GM18873 (cell line): ENCODE measurements at regions not wholly inside any gene's neighbourhood (a gene's known extent, or its start where the extent isn't known, plus 50 kb on each side); places are given as distances from the start of the nearest gene placed in this dataset.

Experiments
- ATAC-seq: cut with Tn5 transposase; IDR thresholded peaks from one replicate; pipeline ENCODE4 v1.9.1; 2021; ENCODE audit warnings: mild to moderate bottlenecking, moderate library complexity, moderate number of reproducible peaks; ENCODE audit not compliant: unreplicated experiment, low FRiP score

DNA sequence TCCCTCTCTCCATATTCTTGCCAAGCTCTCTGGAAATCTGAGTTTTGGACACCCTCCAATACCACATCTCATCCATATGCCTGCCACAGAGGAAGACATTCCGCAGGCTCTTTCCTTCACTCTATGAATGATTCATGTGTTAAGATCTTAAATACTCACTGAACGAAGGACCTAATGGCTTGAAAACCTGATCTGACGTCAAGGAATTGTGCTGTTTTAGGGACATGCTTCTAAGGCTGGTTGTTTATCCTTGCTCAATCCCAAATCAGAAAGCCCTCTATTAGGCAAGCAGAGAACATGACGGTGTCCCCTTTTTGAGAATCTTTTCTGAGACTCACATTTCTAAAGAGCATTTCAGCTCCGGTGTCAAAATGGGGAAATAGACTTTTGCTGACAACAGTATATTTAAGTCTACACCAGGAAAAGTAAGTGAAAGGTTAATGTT lies 83.7 kb upstream of the GALNT5 start:
- no peak for ATAC-seq

DNA sequence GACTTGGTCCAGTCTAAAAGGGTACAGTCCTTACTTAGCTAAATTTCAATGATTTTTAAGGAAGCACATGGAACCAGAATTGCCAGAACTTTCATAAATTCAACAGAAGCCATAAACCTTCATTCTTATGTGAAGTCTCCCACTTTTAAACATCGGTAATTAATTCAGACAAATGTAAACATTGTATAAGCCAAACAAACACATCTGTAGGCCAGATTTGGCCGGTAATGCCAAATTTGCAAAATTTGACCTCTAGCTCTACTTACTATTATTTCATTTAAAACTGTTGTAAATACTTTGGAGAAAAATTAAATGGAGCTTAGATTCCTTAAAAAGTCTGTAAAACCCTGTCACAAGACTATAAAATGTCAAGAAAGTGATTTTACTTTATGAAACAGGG lies 83.2 kb upstream of the GALNT5 start:
- ATAC-seq: no peak

DNA sequence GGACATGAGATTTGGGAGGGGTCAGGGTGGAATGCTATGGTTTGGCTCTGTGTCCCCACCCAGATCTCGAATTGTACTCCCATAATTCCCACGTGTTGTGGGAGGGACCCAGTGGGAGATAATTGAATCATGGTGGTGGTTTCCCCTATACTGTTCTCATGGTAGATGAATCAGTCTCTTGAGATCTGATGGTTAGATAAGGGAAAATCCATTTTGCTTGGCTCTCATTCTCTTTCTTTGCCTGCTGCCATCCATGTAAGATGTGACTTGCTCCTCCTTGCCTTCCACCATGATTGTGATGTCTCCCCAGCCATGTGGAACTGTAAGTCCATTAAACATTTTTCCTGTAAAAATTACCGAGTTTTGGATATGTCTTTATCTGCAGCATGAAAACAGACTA lies 80.9 kb upstream of the GALNT5 start:
- ATAC-seq: no peak

DNA sequence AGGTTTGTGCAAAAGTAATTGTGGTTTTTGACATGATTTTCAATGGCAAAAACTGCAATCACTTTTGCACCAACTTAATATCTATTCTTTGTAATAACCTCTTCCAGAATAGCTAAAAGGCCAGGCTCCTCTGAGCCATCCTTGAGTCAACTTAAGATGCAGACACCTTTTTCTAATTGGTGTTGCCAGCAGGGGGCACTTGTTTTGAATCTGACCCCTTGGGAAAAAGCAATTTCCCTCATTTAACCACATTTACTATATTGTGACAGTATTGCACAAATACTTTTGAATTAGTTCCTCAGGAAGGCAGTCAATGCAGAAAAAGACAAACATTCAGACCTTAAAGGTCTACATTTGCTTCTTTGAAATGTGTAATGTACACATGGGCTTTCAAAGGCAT lies 78.6 kb upstream of the GALNT5 start:
- ATAC-seq: no peak

DNA sequence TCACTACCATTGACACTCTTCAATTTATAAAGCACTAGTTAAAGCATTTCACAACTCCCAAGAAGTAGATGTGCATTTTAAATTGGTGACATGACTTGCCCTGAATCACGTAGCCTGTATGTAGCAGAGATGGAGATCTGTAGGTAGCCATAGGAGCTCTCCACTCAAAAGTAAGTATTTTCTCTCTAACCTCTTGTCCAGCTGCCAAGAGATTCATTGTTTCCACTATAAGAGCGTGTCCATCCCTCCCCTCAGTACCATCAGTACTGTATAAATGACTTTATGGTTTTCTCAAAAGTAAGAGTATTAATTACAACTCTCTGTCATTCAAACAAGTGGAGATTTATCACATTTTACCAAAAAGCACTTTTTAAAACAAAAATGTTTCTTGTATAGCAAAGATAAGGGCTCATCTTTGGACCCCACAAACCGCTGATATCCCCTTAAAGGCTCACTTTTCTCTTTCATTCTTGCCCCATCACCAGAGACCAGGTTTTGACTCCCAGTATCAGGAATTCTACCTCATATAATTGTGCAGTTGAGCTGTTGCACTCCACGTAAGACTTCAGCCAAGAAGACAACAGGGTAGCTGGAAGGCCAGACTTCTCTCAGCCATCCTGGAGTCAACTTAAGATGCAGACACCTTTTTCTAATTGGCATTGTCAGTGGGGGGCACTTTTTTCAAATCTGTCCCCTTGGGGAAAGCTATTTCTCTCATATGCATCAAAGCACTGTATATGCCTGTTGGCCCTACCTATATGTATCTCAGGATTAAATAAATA lies 78.0 kb upstream of the GALNT5 start:
- no peak for ATAC-seq

DNA sequence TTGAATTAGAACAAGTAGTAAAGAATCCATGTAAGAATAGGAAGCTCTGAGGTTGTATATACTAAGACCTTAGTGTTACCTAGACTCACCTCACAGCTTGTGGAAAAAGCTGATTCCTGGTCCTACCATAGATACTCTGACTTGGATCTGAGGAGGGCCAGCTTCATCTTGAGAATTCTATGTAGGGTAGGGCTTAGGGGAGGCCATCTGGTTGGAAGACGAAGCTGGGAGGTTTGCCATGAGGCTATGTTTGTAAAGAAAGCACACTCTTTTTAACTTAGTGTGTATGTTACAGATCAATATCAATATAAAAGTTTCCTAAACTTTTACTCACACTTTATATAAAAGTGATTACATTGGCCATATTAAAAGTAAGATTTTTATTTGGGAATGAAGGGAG lies 77.1 kb upstream of the GALNT5 start:
- no peak for ATAC-seq

DNA sequence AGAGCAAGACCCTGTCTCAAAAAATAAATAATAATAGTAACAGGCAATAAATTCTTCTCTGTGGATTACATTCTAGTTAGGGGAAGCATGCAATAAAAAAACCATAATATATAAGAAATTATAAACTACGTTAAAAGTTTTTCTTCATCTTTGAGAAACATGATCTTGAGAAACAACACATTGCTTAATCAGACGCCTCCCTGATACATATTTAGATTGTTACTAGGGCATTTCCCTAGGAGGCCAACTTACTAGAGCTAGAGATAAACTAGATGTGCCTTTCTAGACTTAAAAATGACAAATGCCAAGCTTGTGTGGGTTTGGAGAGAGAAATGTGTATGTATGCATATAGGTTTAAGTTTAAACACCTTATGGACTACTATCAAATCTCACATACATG lies 76.3 kb upstream of the GALNT5 start:
- ATAC-seq: no peak

DNA sequence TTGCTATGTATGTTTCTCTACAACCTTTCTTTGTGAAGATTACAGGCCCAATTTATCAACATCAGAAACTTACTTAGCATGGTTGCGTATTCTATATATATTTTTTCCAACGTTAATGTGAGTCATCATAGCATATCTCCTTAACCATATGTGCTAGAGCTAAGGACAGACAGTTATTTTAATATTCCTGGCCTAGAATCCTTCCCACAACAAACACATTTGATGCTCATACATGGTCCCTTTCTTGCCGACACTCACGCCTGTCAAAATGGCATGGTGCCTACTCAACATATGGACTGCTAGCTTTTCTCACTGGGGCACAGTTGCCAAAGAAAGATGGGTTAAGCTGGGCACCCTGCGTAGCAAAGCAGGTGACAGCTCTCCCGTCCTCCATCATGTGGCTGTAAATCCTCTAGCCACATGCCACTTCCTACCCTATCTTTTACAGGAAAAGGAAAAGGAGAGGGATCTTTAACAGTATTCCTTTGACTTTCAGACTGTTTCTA lies 75.2 kb upstream of the GALNT5 start:
- no peak for ATAC-seq

DNA sequence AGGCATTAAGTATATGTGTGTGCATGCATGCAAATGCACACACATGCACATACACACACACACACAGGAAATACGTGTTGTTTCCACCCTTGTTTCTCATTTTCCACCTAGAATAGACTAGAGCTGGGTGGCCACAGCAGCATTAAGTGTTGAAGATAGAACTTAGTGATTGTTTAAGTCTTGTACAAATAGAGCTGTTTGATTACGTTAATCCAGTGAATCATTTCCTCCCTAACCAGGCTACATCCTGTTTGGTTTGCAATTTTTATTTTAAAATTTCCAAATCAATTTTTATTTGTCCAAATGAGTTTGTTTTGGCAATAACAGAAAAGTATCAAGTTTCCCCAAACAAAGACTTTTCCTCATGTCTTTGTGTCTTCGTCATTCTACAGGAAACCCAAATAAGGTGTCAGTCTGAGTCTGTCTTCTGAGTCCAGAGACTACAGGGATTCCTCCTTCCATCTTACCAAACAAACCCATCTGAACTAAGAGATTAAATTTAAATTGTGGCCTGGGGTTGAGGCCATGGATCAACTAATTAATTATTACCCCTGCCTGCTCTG lies 74.6 kb upstream of the GALNT5 start:
- no peak for ATAC-seq

DNA sequence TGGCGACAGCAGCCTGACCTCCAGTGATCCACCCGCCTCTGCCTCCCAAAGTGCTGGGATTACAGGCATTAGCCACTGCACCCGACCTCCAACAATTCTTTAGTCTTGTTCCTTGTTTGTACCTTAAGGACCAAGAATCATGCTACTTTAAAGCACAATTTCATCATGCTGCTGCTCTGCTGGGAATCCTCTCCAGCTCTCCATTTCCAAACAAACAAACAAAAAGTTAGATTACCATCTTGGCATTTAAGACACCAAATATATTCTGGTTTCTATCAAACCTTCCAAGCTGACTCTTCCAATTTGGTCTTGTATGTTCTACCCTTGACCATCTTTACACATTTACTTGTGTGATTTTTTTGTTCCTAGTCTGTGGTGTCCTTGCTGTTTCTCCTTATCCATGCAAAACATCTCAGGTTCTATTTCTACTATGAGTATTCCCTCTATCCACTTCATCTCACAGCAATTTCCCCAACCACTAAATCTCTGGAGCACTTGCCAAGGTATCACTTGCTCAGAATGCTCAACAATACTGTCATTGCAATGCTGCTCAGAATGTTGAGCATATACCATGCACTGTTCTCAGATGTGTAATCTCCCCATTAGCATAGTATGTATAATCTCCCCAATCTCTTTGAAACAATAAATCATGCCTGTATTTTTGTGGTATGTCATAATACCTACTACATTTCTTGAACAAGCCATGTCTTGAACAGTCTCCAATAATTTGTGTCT lies 73.2 kb upstream of the GALNT5 start:
- no peak for ATAC-seq

DNA sequence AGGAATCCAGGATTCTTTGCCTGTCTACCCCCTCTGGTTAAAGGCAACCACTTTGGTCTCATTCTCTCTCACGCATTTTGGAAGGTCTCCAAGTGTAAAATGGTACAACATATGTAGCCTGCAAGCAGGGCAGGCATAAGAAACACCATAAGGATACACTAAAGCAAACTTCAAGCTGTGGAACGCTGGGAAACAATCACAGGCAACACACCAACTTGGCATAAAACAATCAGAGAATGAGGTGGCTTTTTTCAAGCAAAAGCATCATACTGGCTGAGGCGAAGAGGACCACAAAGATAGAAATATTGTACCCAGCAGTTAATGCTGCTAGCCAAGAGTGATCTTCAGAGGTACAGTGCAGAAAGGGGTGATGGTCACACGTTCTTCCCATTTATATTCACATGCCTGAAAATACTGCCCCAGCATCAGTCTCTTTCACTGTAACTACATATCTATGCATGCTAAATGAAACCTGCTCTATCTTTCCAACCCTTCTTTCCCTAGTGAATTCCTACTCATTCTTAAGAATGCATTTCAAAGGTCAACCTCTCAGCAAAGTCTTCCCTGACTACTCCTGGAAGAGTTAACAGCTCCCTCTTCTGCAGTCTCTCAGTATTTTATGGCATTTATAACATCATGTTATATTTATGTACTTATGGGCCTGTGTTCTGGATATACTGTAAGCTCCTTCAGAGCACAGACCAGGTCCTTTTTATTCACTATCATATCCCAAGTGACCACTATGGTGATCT lies 71.9 kb upstream of the GALNT5 start:
- no peak for ATAC-seq

DNA sequence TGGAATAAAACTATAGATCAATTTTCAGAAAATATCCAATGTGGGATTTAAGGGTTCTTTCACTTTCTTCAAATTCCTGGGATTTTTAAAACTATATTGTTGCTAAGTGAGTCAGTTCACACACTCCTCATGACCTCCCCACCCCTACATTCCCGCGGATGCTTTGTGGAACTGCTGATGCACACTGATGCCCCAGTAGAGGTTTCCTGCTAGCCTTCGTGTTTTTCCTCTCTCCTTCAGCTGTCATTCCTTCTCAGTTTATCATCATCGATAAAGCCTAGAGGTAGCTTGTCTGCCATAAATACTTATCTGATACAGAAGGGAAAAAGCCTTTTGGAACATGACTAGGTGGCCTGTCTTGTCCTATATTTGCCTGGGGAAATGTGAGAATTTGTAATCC lies 67.4 kb upstream of the GALNT5 start:
- no peak for ATAC-seq

DNA sequence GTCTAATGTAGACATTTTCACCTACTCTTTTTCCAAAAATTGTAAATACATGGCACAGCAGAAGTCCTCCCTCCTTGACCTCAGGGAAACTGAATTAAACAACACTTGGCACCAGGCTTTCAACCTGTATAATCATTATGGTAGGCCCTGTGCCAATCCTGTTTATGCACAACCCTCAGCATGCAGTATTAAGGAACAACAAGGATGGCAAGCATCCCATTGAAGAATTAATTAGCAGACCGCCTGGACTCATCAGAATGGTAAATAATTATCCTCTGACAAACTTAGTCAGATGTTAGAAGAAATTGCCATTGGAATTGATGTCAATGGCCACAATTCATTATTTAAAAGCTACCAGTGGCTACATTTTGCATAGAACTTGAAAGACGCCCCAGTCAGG lies 66.3 kb upstream of the GALNT5 start:
- ATAC-seq: no peak

DNA sequence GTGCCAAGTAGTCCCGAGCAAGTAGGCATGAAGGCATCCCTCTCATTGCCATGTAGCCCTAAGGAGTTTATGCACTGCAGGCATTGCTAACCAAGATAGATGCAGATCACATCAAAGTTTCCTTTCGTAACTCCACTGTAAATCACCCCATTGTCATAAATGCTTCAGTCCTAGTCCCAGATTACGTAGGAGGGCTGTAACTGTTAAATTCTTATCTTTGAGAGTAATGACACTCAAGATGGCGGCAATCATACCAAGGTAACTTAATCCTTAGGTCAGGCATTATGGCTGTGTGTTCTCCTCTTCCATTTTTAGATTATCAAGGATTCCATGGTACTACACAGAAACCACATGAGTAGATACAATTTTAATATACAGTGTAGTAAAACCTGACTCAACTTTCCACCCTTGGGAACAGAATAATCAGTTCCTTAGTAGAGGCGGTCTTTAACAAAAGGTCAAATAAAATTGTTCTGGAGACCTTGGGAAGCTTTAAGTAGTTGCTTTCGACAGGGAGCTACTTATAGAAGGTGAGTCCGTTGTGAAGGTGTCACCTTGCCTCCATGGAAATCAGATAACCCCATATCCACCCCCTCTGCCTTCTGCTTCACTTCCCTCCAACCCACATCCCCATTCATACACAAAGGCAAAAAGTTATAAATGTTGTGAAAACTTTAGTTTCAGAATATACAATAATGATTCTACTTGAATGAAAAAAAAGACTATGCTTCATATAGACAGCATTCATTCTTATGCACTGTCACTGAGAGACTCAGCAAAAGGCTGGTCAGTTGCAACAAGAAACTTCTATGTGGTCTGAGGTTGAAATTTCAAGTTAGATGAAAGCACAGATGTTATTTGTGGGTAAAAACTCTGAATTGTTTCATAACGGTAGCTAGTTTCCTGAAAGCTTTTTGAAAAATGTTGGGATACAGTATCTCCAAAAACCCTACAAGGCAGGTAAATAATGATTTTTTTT lies 64.8 kb upstream of the GALNT5 start:
- peak; percentile 90 for ATAC-seq

DNA sequence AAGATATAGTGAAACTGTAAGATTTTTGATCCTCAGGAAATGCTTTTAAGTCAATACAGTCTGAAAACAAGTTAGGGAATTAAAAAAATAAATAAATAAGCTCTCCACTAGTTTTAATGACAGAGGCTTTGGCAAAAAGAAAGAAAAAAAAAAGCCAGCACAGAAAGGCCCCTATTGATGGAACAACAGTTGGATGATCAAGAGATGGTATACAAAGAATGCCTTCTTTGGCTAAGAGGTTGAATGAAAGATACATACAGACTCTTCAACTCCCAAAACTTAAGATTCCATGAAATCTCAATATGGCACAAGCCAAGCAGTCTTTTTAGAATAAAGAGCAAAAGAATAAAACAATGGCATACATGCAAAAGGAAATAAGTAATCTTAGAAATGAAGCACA lies 64.0 kb upstream of the GALNT5 start:
- no peak for ATAC-seq

DNA sequence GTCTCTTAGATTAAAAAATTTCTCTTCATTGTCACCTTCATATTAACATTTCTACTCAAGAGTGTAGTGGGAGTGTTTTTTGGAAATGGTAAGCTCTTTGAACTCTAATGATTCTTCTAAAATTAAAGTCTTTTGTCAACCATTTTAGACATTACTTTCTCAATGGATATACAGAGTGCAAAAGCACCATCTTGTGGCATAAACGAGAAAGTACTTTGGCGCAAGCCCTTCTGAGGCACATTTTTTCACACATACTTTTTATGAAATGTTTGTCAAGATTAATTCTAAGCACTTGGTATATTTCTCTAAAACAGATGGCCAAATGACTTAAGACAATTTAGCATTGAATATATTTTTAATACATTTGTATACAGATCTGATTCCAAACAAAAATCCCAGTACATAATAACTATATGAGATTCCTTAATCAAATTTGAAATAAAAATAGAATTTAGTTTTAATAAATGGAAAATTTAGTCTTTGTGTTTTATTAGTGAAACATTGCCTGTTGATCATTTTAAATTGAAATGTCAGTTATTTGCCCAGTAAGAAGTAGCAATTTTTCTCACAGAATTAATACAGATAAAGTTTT lies 63.3 kb upstream of the GALNT5 start:
- ATAC-seq: peak; percentile 35

DNA sequence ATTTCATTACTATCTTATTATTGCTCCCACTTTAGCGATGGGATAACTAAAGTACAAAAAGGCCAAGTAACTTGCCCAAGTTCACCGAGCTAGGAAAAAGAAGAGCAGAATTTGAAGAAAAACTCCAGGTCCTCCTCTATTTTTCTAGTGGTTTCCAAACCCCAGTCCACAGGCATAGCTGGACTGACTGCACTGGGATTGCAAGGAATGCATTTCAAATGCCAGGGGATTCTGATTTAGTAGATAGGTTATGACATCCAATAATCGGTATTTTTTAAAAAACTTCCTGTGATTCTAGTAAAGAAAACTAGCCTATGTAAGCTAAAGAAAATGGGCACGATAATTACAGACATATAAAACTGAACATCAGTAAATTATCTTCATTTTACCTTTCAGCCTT lies 62.7 kb upstream of the GALNT5 start:
- no peak for ATAC-seq

DNA sequence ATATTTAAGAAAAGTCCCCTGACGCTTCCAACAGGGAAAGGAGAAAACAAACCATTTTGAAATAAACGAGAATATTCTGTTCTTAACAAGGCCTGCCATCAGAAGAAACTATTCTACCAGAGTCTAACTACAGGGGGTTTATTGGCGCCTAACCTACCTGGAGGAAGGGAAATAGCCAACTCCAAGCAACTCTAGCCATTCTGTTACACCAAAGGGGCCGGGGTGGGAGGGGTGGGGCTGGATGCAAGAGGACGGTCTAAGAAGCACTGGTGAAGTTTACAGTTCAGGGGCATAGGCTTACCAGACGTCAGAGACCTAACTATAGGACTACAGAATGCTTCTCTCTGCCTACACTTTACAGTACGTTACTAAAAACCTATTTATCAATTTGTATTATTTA lies 60.5 kb upstream of the GALNT5 start:
- no peak for ATAC-seq

DNA sequence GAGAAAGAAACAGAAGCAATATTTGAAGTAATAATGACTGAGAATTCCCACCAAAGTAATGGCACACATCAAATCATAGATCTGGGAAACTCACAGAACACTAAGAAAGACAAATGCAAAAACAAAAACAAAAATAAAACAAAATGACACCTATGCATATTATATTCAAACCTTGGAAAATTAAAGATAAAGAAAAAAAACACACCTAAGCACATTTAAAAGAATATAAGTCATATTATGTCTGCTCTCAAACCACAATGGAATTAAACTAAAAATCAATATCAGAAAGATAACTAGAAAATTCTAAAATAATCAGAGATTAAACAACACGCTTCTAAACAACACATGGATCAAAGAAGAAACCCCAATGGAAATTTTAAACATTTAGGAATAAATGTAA lies 59.7 kb upstream of the GALNT5 start:
- no peak for ATAC-seq
